Activated T-cell treated with anti-CD3 and anti-CD28 coated beads, Interleukin-2, amount 50 U/mL, for 72 hours (primary cell): ENCODE measurements at regions not wholly inside any gene's neighbourhood (a gene's known extent, or its start where the extent isn't known, plus 50 kb on each side); places are given as distances from the start of the nearest gene placed in this dataset.

ENCODE experiments used
- ATAC-seq, 2 donors: fragments of 150-1000 bp; cut with Tn5 transposase; replicated peaks in 1 of 2; 2 replicates each; pipeline ENCODE4 v1.10.0; 2021; ENCODE audit warnings: moderate library complexity in 2 of 2, mild to moderate bottlenecking in 1 of 2
- DNase-seq, 2 donors: peaks; one replicate each; pipeline ENCODE4 v3.0.0; 2021 to 2022; ENCODE audit warnings: mixed read lengths in 1 of 2
- H3K27ac Mint-ChIP-seq: one replicate; pipeline ENCODE4 v1.8.0; 2022; ENCODE audit warnings: mild to moderate bottlenecking, moderate library complexity, mixed read lengths
- H3K27me3 Mint-ChIP-seq: one replicate; pipeline ENCODE4 v1.8.0; 2022; ENCODE audit warnings: low read depth, mixed read lengths
- H3K36me3 Mint-ChIP-seq, 2 donors: one replicate each; pipeline ENCODE4 v1.8.0; 2022; ENCODE audit warnings: mixed read lengths in 2 of 2, mild to moderate bottlenecking in 1 of 2; ENCODE audit not compliant: insufficient read depth in 2 of 2
- H3K4me1 Mint-ChIP-seq: one replicate; pipeline ENCODE4 v1.8.0; 2022; ENCODE audit warnings: low read depth, mixed read lengths
- H3K4me3 Mint-ChIP-seq, 2 donors: one replicate each; pipeline ENCODE4 v1.8.0; 2022; ENCODE audit warnings: mild to moderate bottlenecking in 2 of 2, mixed read lengths in 2 of 2, moderate library complexity in 2 of 2
- H3K9me3 Mint-ChIP-seq, 2 donors: one replicate each; pipeline ENCODE4 v1.8.0; 2022; ENCODE audit warnings: mixed read lengths in 2 of 2

- Mint-ChIP-seq H3K4me3 (no peak overlapping the region), H3K36me3 (no peaks in the 10 kb centered on the region), H3K27me3 (peaks cover 28% of the 10 kb centered on the region), H3K27ac (no peak overlapping the region), H3K9me3 (no peaks in the 10 kb centered on the region), H3K4me1 (no peaks in the 10 kb centered on the region)
- ATAC-seq (no peak), DNase-seq (no peak)
Measured at GRCh38 chr1:220391491-220391890, 119.2 kb upstream of the RAB3GAP2 start.

GRCh38 chr1:220389634-220390033 is 117.4 kb upstream of the RAB3GAP2 start:
- Mint-ChIP-seq H3K36me3 (no peaks in the 10 kb centered on the region), H3K27ac (no peak overlapping the region), H3K9me3 (peaks cover 0 to 5% of the 10 kb centered on the region in 2 donors), H3K27me3 (peaks cover 28% of the 10 kb centered on the region), H3K4me1 (no peaks in the 10 kb centered on the region), H3K4me3 (no peak overlapping the region)
- ATAC-seq = no peak
- no peak for DNase-seq

- no peak overlapping the region for H3K4me3 Mint-ChIP-seq
- H3K36me3 Mint-ChIP-seq = no peaks in the 10 kb centered on the region
- H3K27me3 Mint-ChIP-seq = peaks cover 17% of the 10 kb centered on the region
- ATAC-seq (no peak), DNase-seq (no peak)
- H3K4me1 Mint-ChIP-seq = no peaks in the 10 kb centered on the region
- peaks cover 0 to 5% of the 10 kb centered on the region in 2 donors for H3K9me3 Mint-ChIP-seq
- H3K27ac Mint-ChIP-seq = no peak overlapping the region
Measured at GRCh38 chr1:220386494-220387195, 114.4 kb upstream of the RAB3GAP2 start.

- H3K36me3 Mint-ChIP-seq = peaks cover 0 to 1% of the 10 kb centered on the region in 2 donors
- no peak for ATAC-seq
- DNase-seq = no peak
- H3K27me3 Mint-ChIP-seq = peaks cover 17% of the 10 kb centered on the region
- H3K4me1 Mint-ChIP-seq = no peaks in the 10 kb centered on the region
- no peak overlapping the region for H3K4me3 Mint-ChIP-seq
- H3K9me3 Mint-ChIP-seq = peaks cover 1 to 5% of the 10 kb centered on the region in 2 donors
- no peak overlapping the region for H3K27ac Mint-ChIP-seq
Measured at GRCh38 chr1:220385158-220385557, 112.9 kb upstream of the RAB3GAP2 start.

- no peak overlapping the region for H3K27ac Mint-ChIP-seq
- H3K27me3 Mint-ChIP-seq = peaks cover 1% of the 10 kb centered on the region
Measured at GRCh38 chr1:220382994-220383393, 110.7 kb upstream of the RAB3GAP2 start.

GRCh38 chr1:220380885-220381284 is 108.6 kb upstream of the RAB3GAP2 start:
- Mint-ChIP-seq H3K9me3 (peaks cover 1 to 8% of the 10 kb centered on the region in 2 donors), H3K4me1 (no peaks in the 10 kb centered on the region), H3K27ac (no peak overlapping the region), H3K36me3 (peaks cover 0 to 1% of the 10 kb centered on the region in 2 donors), H3K27me3 (peaks cover under 1% of the 10 kb centered on the region), H3K4me3 (no peak overlapping the region)
- no peak for ATAC-seq
- no peak for DNase-seq

More at GRCh38 chr1:220382994-220383393, 110.7 kb upstream of the RAB3GAP2 start:
- Mint-ChIP-seq H3K4me1 (no peaks in the 10 kb centered on the region), H3K36me3 (peaks cover 0 to 1% of the 10 kb centered on the region in 2 donors), H3K9me3 (peaks cover 1 to 8% of the 10 kb centered on the region in 2 donors), H3K4me3 (no peak overlapping the region)
- DNase-seq (no peak), ATAC-seq (no peak)

- H3K4me1 Mint-ChIP-seq = no peaks in the 10 kb centered on the region
- no peak overlapping the region for H3K4me3 Mint-ChIP-seq
- H3K27ac Mint-ChIP-seq = no peak overlapping the region
- H3K27me3 Mint-ChIP-seq = peaks cover 11% of the 10 kb centered on the region
- H3K9me3 Mint-ChIP-seq = peaks cover 1 to 2% of the 10 kb centered on the region in 2 donors
- no peak for DNase-seq
- ATAC-seq = no peak
- H3K36me3 Mint-ChIP-seq = peaks cover 0 to 1% of the 10 kb centered on the region in 2 donors
Measured at GRCh38 chr1:220378571-220379302, 106.5 kb upstream of the RAB3GAP2 start.

- Mint-ChIP-seq H3K27me3 (peaks cover 12% of the 10 kb centered on the region), H3K27ac (no peak overlapping the region), H3K9me3 (peaks cover 1 to 2% of the 10 kb centered on the region in 2 donors), H3K4me3 (no peak overlapping the region), H3K36me3 (peaks cover 0 to 1% of the 10 kb centered on the region in 2 donors), H3K4me1 (no peaks in the 10 kb centered on the region)
- DNase-seq (no peak), ATAC-seq (no peak)
Measured at GRCh38 chr1:220375715-220376114, 103.5 kb upstream of the RAB3GAP2 start.

- Mint-ChIP-seq H3K4me1 (no peaks in the 10 kb centered on the region), H3K27me3 (peaks cover 23% of the 10 kb centered on the region), H3K27ac (no peak overlapping the region), H3K4me3 (no peak overlapping the region), H3K9me3 (no peaks in the 10 kb centered on the region), H3K36me3 (no peaks in the 10 kb centered on the region)
- DNase-seq (no peak), ATAC-seq (no peak)
Measured at GRCh38 chr1:220374449-220374848, 102.2 kb upstream of the RAB3GAP2 start.

- no peak overlapping the region for H3K4me3 Mint-ChIP-seq
- H3K4me1 Mint-ChIP-seq = no peaks in the 10 kb centered on the region
- no peak overlapping the region for H3K27ac Mint-ChIP-seq
- H3K27me3 Mint-ChIP-seq = peaks cover 23% of the 10 kb centered on the region
- ATAC-seq (no peak), DNase-seq (no peak)
- no peaks in the 10 kb centered on the region for H3K36me3 Mint-ChIP-seq
- H3K9me3 Mint-ChIP-seq = no peaks in the 10 kb centered on the region
Measured at GRCh38 chr1:220372451-220372850, 100.2 kb upstream of the RAB3GAP2 start.

GRCh38 chr1:220371324-220371723 is 99.1 kb upstream of the RAB3GAP2 start:
- no peak overlapping the region for H3K27ac Mint-ChIP-seq
- DNase-seq (no peak), ATAC-seq (no peak)
- no peaks in the 10 kb centered on the region for H3K4me1 Mint-ChIP-seq
- H3K36me3 Mint-ChIP-seq = no peaks in the 10 kb centered on the region
- H3K4me3 Mint-ChIP-seq = no peak overlapping the region
- H3K9me3 Mint-ChIP-seq = no peaks in the 10 kb centered on the region
- H3K27me3 Mint-ChIP-seq = peaks cover 24% of the 10 kb centered on the region

- peaks cover 31% of the 10 kb centered on the region for H3K27me3 Mint-ChIP-seq
- no peaks in the 10 kb centered on the region for H3K36me3 Mint-ChIP-seq
- DNase-seq (no peak), ATAC-seq (no peak)
- no peak overlapping the region for H3K27ac Mint-ChIP-seq
- no peak overlapping the region for H3K4me3 Mint-ChIP-seq
- H3K4me1 Mint-ChIP-seq = no peaks in the 10 kb centered on the region
- H3K9me3 Mint-ChIP-seq = peaks cover 0 to 3% of the 10 kb centered on the region in 2 donors
Measured at GRCh38 chr1:220370041-220370700, 97.9 kb upstream of the RAB3GAP2 start.

- H3K9me3 Mint-ChIP-seq = peaks cover 0 to 3% of the 10 kb centered on the region in 2 donors
- DNase-seq (no peak), ATAC-seq (no peak)
- no peak overlapping the region for H3K4me3 Mint-ChIP-seq
- H3K4me1 Mint-ChIP-seq = no peaks in the 10 kb centered on the region
- H3K27me3 Mint-ChIP-seq = peaks cover 35% of the 10 kb centered on the region
- H3K27ac Mint-ChIP-seq = no peak overlapping the region
- H3K36me3 Mint-ChIP-seq = no peaks in the 10 kb centered on the region
Measured at GRCh38 chr1:220369511-220369910, 97.3 kb upstream of the RAB3GAP2 start.
